Amniotic epithelial cell (primary cell): ENCODE measurements at regions not wholly inside any gene's neighbourhood (a gene's known extent, or its start where the extent isn't known, plus 50 kb on each side); places are given as distances from the start of the nearest gene placed in this dataset.

ENCODE experiments used
- DNase-seq: peaks from one replicate; pipeline ENCODE4 v3.0.0-alpha.2; 2010; ENCODE audit warnings: low read depth

DNA sequence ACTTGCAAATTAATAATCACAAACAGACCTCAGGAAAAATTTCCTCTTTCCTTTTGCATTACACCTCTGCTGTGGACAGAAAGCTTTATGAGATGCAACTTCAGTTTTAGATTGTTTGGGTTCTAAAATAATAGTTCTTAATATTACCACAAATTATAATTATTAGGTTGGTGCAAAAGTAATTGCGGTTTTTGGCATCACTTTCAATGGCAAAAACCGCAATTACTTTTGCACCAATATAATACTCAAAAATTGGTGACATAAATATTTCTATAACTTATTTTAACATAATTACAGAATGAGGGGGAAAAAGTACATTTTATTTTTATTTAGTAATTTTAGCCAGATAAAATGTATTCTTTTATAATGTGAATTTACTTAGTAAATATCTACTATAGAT, 804.4 kb upstream of the FAM98A start:
- DNase-seq = no peak

- no peak for DNase-seq
These were observed 803.3 kb upstream of the FAM98A start for GRCh38 chr2:34402376-34402775.

GRCh38 chr2:34401186-34401585, 802.1 kb upstream of the FAM98A start:
- no peak for DNase-seq

DNA sequence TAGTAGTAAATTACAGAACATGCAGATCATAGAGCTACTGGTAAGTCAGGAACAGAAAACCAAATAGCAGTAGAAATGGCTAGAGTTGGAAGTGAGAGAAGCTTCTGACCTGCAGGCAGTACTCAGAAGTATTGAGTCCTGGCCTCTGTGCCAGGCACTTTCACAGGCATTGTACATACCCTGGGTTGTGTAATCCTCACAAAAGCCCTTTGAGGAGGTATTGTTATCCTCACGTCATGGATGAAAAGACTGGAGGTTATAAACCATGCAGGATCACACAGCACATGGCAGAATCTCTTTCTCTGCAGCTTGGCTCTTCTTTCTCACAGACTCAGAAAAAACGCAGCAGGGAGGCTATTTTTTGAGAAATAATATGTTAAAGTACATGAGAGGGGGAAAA, 789.3 kb upstream of the FAM98A start:
- DNase-seq = no peak

DNA sequence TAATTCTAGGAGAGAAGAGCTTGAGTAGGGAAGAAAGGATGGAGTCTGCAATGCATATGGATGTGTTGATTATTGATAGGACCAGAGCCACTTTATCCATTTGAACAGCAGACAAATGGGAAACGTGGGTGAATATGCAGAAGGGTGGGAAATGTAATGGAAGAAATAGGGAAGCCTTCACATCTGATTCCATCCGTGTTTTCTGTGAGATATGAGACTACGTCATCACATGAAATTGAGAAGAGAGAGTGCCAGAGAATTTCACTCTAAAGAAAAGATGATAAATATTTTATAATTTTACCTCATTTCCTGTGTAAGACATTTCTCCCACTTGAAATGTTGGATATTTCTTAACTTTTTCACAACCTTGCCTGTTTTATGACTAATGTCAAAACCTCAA, 788.4 kb upstream of the FAM98A start:
- DNase-seq = no peak

- DNase-seq = no peak
These were observed 780.5 kb upstream of the FAM98A start for GRCh38 chr2:34379586-34379985.

GRCh38 chr2:34373586-34374233, 774.6 kb upstream of the FAM98A start:
- no peak for DNase-seq

DNA sequence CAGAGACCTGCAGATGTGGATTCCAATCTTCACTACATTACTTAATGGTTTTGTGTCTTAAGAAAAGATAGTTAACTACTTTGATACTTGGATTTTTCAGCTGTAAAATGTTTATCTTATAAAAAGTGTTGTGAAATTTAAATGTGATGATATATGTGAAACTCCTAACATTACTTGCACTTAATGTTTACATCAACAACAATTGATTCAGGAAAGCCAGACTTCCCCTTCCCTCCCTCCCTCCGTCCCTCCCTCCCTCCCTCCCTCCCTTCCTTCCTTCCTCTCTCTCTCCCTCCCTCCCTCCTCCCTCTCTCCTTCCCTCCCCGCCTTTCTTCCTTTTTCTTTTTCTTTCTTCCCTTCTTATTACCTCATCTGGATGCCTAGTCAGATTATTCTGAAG, 773.9 kb upstream of the FAM98A start:
- no peak for DNase-seq

GRCh38 chr2:34371711-34372110, 772.6 kb upstream of the FAM98A start:
- no peak for DNase-seq

DNA sequence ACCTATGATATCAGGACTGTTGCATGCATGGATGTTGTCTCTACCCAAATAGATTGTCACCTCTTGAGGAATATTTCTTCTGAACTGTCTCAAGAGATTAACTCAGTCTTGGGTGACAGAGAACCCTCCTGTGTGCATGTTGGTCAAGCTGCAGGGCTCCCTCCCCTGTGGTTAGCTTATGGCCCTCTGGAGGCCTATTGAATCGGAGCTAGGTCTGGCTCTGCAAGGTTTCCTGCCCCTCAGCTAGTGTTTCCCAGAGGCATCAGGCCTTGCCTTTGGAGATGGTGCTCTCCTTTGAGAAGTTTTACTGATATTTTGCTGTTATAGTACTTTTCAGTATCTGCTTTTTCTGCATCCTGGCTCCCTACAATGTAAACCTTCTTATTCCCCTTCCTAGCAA, 769.2 kb upstream of the FAM98A start:
- DNase-seq = no peak

DNA sequence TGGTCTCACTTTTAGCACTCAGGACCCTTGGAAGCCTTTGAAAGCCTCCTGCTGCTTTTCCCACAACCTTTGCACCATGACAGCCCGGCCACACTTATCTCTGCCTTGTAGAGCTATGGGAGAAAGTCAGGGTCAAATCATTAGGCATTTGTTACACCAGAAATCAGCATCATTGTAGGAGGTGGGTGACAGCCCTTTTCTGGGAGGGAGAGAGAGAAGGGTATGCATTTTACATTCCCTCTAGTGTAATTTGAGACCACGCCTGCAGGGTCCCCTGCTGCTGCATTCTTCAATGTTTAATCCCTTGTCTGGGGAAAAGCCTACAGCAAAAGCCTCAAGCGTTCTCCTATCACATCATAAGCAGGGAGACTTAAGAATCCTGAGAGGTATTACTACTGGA, 766.8 kb upstream of the FAM98A start:
- no peak for DNase-seq

DNA sequence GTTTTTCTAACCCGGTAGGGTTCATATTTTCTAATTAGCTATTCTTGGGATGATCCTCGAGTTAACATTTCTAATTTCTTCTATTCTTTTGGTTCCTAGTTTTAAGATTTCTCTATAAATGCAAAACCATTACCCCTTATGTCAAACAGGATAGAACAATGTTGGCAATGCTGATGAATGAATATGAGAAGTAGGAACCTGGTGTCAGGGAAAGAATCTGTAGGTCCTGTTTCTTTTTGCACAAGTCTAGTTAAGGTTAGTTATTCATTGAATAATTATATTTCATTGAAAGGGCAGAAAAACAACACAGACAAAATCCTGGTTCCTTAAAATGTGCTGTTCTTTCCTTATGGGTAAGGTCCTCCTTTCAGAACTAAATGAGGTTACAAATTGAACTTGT, 766.4 kb upstream of the FAM98A start:
- DNase-seq = no peak

DNA sequence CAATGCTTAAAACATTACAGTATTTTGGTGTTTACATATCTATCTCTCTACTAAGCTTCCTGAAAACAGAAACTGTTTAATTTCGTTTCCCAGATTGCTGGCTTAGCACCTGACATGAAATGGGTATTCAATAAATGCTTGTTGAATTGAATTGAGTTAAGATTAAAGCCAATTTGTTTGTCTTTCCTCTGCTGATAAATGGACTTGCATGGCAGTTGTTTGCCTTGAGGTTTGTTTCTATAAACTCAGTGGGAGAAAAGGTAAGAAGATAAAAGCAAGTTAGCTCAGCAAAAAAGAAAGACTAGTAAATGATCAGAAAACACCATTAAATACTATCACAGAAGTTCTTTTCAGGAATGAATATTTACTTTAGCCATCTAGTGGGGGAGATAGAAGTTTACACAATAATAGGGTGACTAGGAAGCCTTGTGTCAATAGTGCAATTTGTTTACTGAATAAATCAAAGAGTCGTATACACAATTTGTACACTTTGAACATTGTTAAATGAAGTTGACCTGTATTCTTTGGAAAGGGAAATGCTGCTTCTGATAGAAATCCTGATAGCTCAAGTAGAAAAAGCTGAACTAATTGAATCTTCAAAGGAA, 754.5 kb upstream of the FAM98A start:
- DNase-seq = no peak

DNA sequence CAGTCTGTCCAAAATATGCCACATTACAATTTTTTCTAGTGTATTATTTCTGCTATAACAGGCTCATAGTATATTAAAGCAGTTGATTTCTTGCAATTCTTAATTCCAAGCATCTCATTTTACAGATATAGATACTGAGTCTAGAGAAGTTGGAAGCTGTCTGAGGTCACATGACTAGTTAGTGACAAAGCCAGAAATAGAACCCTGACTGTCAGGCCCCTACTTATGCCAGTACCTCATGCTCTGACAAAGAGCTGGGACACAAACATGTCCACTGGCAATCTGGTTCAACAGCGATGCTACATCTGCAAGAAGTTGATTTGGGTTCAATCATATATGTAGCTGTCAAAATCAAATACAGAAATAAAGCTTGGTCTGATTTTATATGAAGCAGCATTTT, 750.4 kb upstream of the FAM98A start:
- DNase-seq = no peak

- DNase-seq = no peak
These were observed 745.9 kb upstream of the FAM98A start for GRCh38 chr2:34345030-34345429.

- no peak for DNase-seq
These were observed 741.2 kb upstream of the FAM98A start for GRCh38 chr2:34340307-34340706.

DNA sequence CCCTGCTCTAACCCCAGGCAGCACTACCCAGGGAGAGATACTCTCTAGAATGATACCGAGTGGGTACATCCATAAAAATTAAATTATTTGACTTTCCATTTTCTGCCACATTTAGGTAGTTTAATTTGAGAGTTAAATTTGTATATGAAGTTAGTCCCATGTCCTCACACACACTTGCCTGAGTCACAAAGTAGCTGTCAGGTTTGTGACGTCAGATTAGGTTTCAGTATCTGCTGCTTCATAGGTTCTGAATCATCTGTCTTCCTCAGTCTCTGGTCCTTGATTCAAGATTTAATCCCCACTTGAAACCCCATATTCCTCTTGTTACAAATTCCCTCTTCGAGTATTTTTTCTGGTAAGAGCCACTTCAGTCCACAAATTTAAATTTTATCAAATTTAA, 738.6 kb upstream of the FAM98A start:
- no peak for DNase-seq

DNA sequence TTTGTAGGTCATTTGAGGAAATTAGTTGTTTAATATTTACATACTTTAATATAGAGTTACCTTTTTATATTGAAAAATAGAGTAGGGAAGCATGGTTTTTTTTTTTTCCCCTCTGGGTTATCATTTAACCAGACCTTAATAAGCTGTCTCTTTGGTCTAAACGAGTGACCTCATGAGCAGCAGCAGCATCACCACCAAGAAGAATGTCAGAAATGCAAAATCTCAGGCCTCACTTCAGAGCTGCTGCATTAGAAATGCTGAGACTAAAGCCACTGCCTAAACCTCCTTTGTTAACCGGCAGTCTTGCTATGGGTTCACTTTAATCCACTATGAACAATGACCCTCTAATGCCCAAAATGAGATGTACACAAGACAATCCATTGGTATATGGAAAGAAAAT, 733.7 kb upstream of the FAM98A start:
- DNase-seq = no peak

DNA sequence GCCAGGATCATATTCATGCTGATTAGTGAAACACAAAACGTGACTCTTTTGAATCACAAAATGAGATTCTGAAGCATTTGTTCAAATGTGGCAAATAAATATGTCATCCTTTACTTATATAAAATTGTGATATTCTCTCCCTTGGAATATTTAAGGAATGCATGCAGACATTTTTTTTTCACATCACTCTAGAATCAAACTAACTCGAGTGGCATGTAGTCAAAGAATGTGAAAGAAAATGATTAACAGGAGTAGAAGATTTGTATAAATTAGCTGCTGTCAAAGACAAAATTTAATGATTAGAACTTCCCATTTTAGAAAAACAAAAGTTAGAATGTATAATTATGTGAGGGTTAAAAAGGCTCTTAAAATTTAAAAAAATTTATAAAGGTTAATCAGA, 721.0 kb upstream of the FAM98A start:
- no peak for DNase-seq

DNA sequence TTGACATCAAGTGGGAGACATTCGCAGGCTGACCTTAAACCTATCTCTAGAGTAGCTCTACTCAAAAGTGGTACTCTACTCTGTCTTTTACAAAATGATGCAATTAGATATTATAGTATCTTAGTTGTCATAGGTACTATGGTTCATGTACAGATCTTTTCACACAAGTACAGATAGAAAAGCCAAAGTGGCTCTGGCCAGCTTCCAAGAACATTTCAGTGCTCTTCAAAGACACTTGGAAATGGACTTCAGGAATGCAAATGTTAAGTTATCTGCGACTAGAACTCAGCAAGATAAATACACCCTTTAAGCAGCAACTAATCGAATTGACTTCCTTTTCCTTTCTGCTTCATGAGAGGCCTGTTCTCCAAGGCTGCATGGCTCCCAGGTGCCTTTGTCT, 718.7 kb upstream of the FAM98A start:
- DNase-seq = no peak

GRCh38 chr2:34316788-34317187, 717.7 kb upstream of the FAM98A start:
- DNase-seq = no peak

GRCh38 chr2:34311816-34312215, 712.7 kb upstream of the FAM98A start:
- DNase-seq = no peak

- DNase-seq = no peak
These were observed 709.0 kb upstream of the FAM98A start for GRCh38 chr2:34308140-34308539.

GRCh38 chr2:34307636-34308035, 708.5 kb upstream of the FAM98A start:
- DNase-seq = no peak
